IPS-NIHi11 (cell line): ENCODE measurements at regions not wholly inside any gene's neighbourhood (a gene's known extent, or its start where the extent isn't known, plus 50 kb on each side); places are given as distances from the start of the nearest gene placed in this dataset.

Experiments
- DNase-seq: peaks from one replicate; pipeline ENCODE4 v3.0.0; 2012; ENCODE audit warnings: mixed read lengths, low spot score

GRCh38 chr2:23292024-23292423 is 93.0 kb upstream of the KLHL29 start:
- no peak for DNase-seq

GRCh38 chr2:23293063-23293462 is 91.9 kb upstream of the KLHL29 start:
- no peak for DNase-seq

- no peak for DNase-seq
These were observed 91.2 kb upstream of the KLHL29 start for GRCh38 chr2:23293731-23294130.

- DNase-seq: no peak
These were observed 90.7 kb upstream of the KLHL29 start for GRCh38 chr2:23294238-23294637.

DNA sequence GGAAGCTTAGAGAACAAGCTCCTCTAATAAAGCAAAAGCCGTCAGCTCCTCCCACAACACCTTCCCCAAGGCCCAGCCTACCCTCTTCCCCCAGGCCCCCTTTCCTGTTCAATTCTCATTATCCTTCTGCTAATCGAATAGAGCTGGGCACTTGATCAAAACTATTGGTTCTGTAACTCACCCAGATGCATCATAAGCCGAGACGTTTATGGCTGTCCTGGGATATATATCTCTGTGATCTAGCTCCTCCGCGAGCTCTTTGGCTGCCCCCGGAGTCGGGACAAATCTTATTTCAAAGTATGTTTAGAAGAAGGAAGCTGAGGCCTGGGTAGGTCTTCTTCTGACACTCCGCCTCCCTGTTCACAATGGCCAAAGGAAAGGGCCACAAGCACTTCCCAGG is 88.3 kb upstream of the KLHL29 start:
- DNase-seq: no peak

DNA sequence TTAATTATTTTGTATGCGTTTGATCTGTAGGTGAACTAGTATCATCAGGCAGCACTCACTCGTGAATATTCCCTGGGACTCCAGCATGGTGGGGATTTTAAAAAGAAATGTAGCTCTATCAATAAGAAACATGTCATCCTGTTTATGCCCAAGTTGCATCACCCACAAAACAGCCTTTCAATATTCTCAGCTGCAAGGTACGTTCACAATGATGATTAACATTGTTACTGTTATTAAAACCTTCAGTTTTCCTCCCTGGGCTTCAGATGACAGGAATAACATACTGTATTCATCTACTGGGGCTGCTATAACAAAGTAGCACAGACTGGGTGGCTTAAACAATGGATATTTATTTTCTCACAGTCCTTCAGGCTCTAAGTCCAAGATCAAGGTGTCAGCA is 87.9 kb upstream of the KLHL29 start:
- no peak for DNase-seq

GRCh38 chr2:23298551-23298950 is 86.4 kb upstream of the KLHL29 start:
- DNase-seq: no peak

DNA sequence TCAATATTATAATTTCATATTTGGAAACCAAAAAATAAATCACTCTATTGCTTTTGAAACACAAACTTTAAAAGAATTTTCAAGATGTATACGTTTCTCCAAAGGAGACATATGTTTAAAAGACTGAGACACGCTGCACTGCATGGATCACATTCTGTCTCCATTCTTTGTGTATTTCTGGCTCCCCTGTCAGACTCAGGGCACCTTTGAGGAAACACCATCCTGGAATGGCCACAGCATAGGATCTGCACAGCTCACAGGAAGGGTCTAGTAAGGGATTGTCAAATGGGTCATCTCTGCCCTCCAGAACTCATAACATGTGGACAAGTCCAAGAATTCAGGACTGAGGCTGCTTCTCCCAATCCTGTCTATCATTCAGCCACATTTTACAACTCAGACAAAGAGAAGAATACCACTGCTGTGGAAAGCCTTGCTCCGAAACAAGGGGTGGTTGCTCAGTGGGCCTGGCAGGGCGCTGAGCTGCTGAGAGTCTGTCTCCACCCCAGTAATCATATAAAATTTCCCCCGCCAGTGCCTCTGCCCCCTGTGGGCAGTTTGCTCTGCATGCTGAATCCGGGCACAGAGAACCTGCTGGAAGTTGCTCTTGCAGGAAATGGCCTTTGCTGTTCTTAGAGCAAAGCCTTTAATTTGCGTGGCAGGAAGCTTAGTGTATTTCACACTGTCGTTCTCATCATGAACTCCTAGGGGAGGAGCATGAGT is 85.3 kb upstream of the KLHL29 start:
- no peak for DNase-seq

DNA sequence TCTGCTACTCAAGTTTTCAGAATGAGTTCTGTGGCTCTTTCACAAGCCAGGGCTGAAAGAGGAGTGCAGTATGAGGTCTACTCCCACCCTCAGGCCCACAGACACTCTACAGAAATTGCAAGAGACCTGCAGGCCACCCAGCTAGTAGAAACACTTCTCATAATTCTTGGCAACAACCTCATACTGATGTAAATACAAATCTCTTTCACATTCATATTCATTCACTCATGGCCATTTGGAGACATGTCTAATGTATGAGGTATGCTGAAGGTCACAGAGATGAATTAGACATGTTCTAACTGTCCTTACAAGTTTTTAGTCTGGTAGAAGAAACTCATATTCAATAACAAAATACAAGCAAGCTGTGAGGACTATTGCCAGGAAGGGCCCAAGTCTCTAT is 83.8 kb upstream of the KLHL29 start:
- no peak for DNase-seq

DNA sequence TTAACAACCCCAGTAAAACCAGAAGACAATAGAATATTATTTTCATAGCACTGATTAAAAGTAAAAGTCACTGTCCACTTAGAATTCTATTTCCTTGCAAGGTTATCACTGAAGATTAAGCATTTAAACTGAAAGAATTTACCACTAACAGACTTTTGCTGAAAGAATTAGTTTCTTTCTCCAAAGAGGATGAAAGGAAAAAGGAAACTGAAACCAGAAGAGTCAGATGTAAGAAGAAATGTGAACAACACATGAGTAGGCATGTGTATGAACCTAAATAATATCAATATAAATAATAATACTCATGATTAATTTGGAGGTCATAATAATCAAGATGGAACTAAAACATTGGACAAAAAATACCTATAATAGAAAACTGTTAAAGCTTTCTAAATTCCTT is 82.4 kb upstream of the KLHL29 start:
- DNase-seq: no peak

DNA sequence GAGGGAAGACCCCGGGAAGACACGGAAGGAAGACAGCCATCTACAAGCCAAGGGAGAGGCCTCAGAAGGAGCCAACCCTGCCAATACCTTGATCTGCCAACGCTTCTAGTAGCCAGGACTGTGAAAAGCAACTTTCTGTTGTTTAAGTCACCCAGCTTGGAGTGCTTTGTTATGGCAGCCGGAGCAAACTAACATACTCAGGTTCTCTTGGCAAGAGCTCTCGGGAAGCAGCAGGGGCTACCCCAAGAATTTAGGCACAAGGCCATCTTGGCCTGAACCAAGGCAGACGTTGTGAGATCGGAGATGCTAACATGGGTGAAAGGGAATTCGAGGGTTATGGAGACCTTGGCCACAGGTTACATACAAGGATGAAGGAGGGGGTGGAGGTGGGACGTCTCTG is 78.6 kb upstream of the KLHL29 start:
- no peak for DNase-seq

DNA sequence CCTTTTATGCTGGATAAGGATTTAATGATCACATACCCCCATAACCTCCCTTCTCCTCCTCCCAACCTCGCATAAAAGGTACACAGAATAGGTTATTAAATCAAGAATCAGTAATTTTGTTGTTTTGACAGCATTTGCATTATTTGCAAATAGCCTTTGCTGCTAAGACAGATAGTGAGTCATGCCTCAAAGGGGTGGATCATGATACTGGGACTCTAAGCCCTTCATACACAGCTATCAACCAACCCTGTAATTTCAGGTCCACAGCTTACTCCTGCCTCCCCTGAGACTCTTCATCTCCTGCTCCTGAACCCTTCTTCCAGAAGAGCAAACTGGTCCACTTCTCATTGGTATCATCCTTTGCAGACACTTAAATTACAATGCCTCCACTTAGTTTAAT is 73.8 kb upstream of the KLHL29 start:
- no peak for DNase-seq

- peak; percentile 87 for DNase-seq
These were observed 71.9 kb upstream of the KLHL29 start for GRCh38 chr2:23312996-23313606.

- DNase-seq: no peak
These were observed 70.3 kb upstream of the KLHL29 start for GRCh38 chr2:23314687-23315086.

DNA sequence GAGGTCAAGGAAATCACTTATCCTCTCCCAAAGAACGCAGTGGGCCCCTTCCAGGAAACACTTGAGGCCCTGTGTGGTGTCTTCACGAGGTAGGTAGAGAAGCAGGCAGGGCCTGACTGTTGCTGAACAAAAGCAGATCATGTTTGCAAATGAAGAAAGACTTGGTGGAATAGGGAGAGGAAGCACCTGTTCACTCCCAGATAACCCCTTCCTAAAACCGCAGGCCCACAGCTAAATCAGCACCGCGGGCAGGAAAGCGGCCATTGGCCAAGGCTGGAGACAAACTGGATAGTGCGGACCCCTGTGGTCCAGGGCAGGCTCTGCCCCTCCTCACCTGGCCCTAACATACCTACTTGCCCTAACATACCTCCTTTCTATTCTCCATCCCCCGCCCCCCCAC is 64.9 kb upstream of the KLHL29 start:
- DNase-seq: no peak

GRCh38 chr2:23321751-23322150 is 63.2 kb upstream of the KLHL29 start:
- no peak for DNase-seq

DNA sequence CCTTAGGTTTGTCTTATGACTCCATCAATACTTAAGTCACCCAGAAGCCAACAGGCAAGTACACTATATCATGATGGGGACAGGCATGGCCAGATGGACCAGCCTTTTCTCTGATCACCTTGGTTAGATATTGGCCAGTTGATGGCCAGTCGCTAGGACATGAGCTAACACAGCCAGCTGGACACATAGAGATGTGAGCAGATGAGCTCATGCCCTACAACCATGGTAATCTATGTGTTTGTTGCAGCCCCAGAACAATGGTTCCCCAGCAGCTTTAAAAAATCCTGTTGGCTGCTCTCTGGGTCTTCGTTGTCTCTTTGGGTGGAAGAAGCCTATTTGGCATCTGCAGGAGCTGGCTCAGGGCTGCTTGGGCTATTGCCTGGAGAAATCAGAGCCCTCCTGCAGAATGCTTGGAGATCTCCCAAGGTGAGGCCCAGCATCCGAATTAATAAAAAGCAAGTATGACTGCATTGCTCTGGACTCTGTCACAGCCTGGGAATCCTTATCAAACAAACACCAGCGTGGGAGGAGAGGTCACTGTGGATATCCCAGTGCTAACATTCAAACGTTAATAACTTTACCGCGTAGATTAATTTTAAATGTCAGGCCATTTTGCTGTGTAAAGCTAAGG is 62.3 kb upstream of the KLHL29 start:
- no peak for DNase-seq

DNA sequence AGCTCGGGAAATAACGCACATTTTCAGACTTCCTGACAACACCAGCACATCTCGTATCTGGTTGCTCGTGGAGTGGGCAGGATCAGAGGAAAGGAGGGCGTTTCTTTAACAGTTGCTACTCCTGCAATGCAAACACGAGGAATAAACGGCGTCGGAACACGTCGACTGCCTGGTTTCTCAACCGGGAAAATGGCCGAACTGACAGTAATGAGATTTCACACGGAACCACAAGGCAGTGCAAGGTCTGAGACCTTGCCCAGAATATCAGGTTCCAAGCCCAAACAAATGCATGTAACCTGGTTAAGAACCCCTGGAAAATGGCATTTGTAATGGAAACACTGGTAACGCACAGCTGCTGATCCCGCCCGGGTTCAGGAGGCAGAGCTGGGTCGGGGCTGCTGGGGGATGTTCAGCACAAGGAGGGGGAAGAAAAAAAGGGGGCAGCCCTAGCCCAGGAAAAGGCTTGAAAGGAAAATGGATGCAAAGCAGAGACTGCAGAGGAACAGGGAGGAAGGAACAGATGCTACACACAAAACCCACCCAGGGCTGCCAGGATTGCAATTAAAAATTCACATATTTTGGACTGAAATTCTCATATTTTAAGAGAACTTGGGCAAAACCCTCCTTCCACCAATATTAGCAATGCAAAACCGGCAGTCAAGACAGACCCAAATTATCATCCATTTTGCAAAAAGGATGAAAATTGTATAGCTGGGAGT is 61.6 kb upstream of the KLHL29 start:
- DNase-seq: no peak

- DNase-seq: no peak
These were observed 60.9 kb upstream of the KLHL29 start for GRCh38 chr2:23323917-23324680.

GRCh38 chr2:23326330-23326729 is 58.6 kb upstream of the KLHL29 start:
- no peak for DNase-seq

DNA sequence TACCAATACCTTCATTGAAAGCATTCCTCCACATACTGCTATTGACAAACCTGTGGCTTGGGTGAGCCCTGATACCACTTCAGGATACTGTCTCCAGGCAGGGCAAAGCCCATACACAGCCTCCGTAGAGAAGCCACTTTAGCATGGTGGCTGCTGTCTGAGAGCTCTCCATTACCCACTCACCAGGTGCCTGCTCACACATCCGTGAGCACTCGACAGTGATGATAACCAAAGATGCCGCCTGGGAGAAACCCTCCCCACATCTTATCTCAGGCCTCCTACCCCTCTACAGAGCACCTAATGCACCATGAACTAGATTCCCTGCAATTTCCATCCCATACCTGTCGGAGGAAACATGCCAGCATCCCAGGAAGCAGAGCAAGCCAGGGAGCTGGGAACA is 57.6 kb upstream of the KLHL29 start:
- DNase-seq: no peak

DNA sequence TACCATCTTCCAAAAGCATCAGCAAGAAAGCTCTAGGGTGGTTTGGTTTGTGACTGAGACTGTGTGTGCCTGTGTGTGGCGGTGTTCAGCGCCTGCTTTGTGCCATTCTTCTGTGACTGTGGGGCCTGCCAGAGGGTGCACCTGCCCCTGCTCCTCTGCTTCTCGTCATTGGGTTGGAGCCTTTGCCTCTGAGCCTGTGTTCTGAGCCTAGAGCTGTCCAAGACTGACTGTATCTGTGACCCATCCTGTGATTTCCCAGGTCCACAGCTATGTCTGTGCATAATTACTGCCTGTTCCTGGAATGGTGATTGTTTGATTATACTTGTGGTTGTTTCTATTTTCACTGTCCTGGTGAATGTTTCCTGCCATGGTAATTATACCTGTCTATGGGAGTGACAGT is 57.1 kb upstream of the KLHL29 start:
- DNase-seq: no peak
